ENCODE measurements at regions not wholly inside any gene's neighbourhood (a gene's known extent, or its start where the extent isn't known, plus 50 kb on each side); places are given as distances from the start of the nearest gene placed in this dataset.

- ChIA-PET POLR2A (no interaction called here), CTCF (interaction anchor here (2.0 to 2.6 kb wide), 2 partner anchors 17 to 31 kb away, joined by 6 to 7 read pairs; no protein-coding TSS in a partner anchor)
- Mint-ChIP-seq H3K4me3 (no peak overlapping the region), H3K27me3 (ENCODE audit: low read depth) (peaks cover 100% of the 10 kb centered on the region), H3K36me3 (no peaks in the 10 kb centered on the region), H3K4me1 (no peaks in the 10 kb centered on the region), H3K27ac (no peak overlapping the region), H3K9me3 (no peaks in the 10 kb centered on the region)
- TF ChIP-seq SMAD4 (CRISPR knock-in tag; IDR thresholded peaks at IDR 0.05) (no peak), MYBL2 (CRISPR knock-in tag; IDR thresholded peaks at IDR 0.05) (no peak), ZBTB21 (CRISPR knock-in tag; IDR thresholded peaks at IDR 0.05; ENCODE audit: borderline replicate concordance) (no peak), PRRX2 (CRISPR knock-in tag; IDR thresholded peaks at IDR 0.05) (no peak), ZBTB43 (CRISPR knock-in tag; IDR thresholded peaks at IDR 0.05) (no peak), ZNF532 (CRISPR knock-in tag; IDR thresholded peaks at IDR 0.05; ENCODE audit: borderline replicate concordance) (no peak), NFYB (CRISPR knock-in tag; conservative IDR thresholded peaks at IDR 0.05; ENCODE audit: low read depth) (no peak), ZNF396 (CRISPR knock-in tag; IDR thresholded peaks at IDR 0.05; ENCODE audit: borderline replicate concordance) (no peak)
- TF ChIP-seq, protein P1, sequence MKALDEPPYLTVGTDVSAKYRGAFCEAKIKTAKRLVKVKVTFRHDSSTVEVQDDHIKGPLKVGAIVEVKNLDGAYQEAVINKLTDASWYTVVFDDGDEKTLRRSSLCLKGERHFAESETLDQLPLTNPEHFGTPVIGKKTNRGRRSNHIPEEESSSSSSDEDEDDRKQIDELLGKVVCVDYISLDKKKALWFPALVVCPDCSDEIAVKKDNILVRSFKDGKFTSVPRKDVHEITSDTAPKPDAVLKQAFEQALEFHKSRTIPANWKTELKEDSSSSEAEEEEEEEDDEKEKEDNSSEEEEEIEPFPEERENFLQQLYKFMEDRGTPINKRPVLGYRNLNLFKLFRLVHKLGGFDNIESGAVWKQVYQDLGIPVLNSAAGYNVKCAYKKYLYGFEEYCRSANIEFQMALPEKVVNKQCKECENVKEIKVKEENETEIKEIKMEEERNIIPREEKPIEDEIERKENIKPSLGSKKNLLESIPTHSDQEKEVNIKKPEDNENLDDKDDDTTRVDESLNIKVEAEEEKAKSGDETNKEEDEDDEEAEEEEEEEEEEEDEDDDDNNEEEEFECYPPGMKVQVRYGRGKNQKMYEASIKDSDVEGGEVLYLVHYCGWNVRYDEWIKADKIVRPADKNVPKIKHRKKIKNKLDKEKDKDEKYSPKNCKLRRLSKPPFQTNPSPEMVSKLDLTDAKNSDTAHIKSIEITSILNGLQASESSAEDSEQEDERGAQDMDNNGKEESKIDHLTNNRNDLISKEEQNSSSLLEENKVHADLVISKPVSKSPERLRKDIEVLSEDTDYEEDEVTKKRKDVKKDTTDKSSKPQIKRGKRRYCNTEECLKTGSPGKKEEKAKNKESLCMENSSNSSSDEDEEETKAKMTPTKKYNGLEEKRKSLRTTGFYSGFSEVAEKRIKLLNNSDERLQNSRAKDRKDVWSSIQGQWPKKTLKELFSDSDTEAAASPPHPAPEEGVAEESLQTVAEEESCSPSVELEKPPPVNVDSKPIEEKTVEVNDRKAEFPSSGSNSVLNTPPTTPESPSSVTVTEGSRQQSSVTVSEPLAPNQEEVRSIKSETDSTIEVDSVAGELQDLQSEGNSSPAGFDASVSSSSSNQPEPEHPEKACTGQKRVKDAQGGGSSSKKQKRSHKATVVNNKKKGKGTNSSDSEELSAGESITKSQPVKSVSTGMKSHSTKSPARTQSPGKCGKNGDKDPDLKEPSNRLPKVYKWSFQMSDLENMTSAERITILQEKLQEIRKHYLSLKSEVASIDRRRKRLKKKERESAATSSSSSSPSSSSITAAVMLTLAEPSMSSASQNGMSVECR (CRISPR knock-in tag; IDR thresholded peaks at IDR 0.05; ENCODE audit: borderline replicate concordance): no peak
- TF ChIP-seq, protein P2, sequence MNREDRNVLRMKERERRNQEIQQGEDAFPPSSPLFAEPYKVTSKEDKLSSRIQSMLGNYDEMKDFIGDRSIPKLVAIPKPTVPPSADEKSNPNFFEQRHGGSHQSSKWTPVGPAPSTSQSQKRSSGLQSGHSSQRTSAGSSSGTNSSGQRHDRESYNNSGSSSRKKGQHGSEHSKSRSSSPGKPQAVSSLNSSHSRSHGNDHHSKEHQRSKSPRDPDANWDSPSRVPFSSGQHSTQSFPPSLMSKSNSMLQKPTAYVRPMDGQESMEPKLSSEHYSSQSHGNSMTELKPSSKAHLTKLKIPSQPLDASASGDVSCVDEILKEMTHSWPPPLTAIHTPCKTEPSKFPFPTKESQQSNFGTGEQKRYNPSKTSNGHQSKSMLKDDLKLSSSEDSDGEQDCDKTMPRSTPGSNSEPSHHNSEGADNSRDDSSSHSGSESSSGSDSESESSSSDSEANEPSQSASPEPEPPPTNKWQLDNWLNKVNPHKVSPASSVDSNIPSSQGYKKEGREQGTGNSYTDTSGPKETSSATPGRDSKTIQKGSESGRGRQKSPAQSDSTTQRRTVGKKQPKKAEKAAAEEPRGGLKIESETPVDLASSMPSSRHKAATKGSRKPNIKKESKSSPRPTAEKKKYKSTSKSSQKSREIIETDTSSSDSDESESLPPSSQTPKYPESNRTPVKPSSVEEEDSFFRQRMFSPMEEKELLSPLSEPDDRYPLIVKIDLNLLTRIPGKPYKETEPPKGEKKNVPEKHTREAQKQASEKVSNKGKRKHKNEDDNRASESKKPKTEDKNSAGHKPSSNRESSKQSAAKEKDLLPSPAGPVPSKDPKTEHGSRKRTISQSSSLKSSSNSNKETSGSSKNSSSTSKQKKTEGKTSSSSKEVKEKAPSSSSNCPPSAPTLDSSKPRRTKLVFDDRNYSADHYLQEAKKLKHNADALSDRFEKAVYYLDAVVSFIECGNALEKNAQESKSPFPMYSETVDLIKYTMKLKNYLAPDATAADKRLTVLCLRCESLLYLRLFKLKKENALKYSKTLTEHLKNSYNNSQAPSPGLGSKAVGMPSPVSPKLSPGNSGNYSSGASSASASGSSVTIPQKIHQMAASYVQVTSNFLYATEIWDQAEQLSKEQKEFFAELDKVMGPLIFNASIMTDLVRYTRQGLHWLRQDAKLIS (CRISPR knock-in tag; IDR thresholded peaks at IDR 0.05; ENCODE audit: borderline replicate concordance): no peak
- ATAC-seq (no peak), DNase-seq (ENCODE audit: low spot score) (no peak)
Observed at GRCh38 chr22:22374163-22374562, 129.6 kb downstream of the VPREB1 start.

DNA sequence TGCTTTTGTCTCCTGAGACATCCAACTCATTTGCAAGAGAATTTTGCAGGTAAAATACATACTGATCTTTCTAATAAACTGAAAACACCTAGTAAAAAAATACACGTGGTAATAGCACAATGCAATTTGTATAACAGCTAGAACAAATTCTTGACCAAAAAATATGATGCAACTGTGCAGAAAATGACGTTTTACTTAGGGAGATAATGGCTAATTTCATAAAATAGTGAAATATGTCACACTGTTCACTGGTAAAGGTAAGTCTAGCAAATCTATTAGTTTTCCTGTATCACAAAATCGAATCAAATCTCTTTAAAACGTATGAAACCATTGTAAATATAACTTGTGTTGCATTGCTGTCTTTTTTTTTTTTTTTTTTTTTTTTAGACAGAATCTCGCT lies 130.0 kb downstream of the VPREB1 start:
- Mint-ChIP-seq H3K27ac (no peak overlapping the region), H3K9me3 (no peaks in the 10 kb centered on the region), H3K36me3 (no peaks in the 10 kb centered on the region), H3K4me3 (no peak overlapping the region), H3K4me1 (no peaks in the 10 kb centered on the region), H3K27me3 (ENCODE audit: low read depth) (peaks cover 100% of the 10 kb centered on the region)
- ChIA-PET POLR2A (no interaction called here), CTCF (interaction anchor here (0.6 to 2.6 kb wide), 3 partner anchors 14 to 32 kb away, joined by 3 to 7 read pairs (median 6); no protein-coding TSS in a partner anchor)
- DNase-seq (ENCODE audit: low spot score): no peak
- ATAC-seq: no peak
- TF ChIP-seq, protein P3, sequence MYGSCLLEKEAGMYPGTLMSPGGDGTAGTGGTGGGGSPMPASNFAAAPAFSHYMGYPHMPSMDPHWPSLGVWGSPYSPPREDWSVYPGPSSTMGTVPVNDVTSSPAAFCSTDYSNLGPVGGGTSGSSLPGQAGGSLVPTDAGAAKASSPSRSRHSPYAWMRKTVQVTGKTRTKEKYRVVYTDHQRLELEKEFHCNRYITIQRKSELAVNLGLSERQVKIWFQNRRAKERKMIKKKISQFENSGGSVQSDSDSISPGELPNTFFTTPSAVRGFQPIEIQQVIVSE (CRISPR knock-in tag; IDR thresholded peaks at IDR 0.05; ENCODE audit: borderline replicate concordance): no peak
- TF ChIP-seq NFE2L1 (CRISPR knock-in tag; IDR thresholded peaks at IDR 0.05) (no peak), GABPB1 (CRISPR knock-in tag; IDR thresholded peaks at IDR 0.05) (no peak), USF1 (CRISPR knock-in tag; IDR thresholded peaks at IDR 0.05) (no peak), RORB (CRISPR knock-in tag; IDR thresholded peaks at IDR 0.05) (no peak), MLX (CRISPR knock-in tag; IDR thresholded peaks at IDR 0.05) (no peak), SMAD3 (CRISPR knock-in tag; IDR thresholded peaks at IDR 0.05; ENCODE audit: borderline replicate concordance) (no peak), NFATC4 (CRISPR knock-in tag; IDR thresholded peaks at IDR 0.05) (no peak), ZNF232 (CRISPR knock-in tag; IDR thresholded peaks at IDR 0.05) (no peak)
